Hepatocyte (in vitro differentiated cells): ENCODE measurements at regions not wholly inside any gene's neighbourhood (a gene's known extent, or its start where the extent isn't known, plus 50 kb on each side); places are given as distances from the start of the nearest gene placed in this dataset.

Experiments
- CTCF ChIP-seq: fragments of 200-600 bp; sonication (generic); IDR thresholded peaks from 2 replicates; pipeline ENCODE4 v1.5.1; 2016; ENCODE audit warnings: antibody characterized with exemption, mild to moderate bottlenecking; ENCODE audit not compliant: poor library complexity
- EZH2 ChIP-seq: fragments of 200-600 bp; sonication (generic); IDR thresholded peaks from 2 replicates; pipeline ENCODE4 v1.6.1; 2016; ENCODE audit warnings: antibody characterized with exemption, mild to moderate bottlenecking, borderline replicate concordance
- EZH2phosphoT487 ChIP-seq: fragments of 200-600 bp; sonication (generic); IDR thresholded peaks from one replicate; pipeline ENCODE4 v1.6.1; 2018; ENCODE audit warnings: antibody characterized with exemption, mild to moderate bottlenecking, low read depth, moderate library complexity; ENCODE audit not compliant: unreplicated experiment, severe bottlenecking

DNA sequence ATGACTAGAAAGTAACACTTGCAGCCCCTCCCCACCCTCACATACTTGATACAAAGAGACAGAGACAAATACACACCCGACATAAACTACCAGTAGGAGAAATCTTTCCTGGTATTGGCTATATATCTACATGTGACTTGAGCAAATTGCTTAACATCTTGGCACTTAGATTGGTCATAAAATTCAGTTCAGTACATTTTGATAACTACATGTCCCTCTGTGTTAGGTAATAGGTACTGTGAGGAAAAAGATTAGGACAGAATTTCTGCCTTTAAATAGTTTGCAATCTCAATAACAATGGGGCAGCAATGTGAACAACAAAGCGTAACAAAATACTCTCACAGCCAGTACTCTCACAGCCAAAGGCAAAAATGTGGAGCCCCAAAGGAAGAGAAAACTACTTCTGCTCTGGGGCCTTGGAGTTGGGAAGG is 670.0 kb upstream of the ACVR2A start:
- TF ChIP-seq CTCF (no peak), EZH2phosphoT487 (no peak), EZH2 (no peak)
